Tibial artery (tissue), 4 donors: ENCODE measurements at regions not wholly inside any gene's neighbourhood (a gene's known extent, or its start where the extent isn't known, plus 50 kb on each side); places are given as distances from the start of the nearest gene placed in this dataset.

Experiments
- DNase-seq, 2 donors: peaks; one replicate each; pipeline ENCODE4 v3.0.0-alpha.2; 2019
- H3K27ac ChIP-seq, 2 donors: fragments of 200-600 bp; sonication (generic) in 1 of 2; 1 replicate in 1 of 2; 2 replicates in 1 of 2; pipeline ENCODE4 v1.5.1; 2018 to 2019; ENCODE audit warnings: mild to moderate bottlenecking in 1 of 2
- H3K27me3 ChIP-seq, 2 donors: fragments of 200-600 bp; sonication (generic) in 1 of 2; one replicate each; pipeline versions ENCODE4 v1.5.1 to v1.6.0; 2016 to 2019
- H3K36me3 ChIP-seq, 3 donors: fragments of 200-600 bp; sonication (generic) in 2 of 3; one replicate each; pipeline ENCODE4 v1.5.1; 2016 to 2019; ENCODE audit warnings: mild to moderate bottlenecking in 2 of 3
- H3K4me1 ChIP-seq, 4 donors: fragments of 200-600 bp; sonication (generic) in 2 of 4; 1 replicate in 3 of 4; 2 replicates in 1 of 4; pipeline ENCODE4 v1.5.1; 2016 to 2019
- H3K4me3 ChIP-seq, 2 donors: fragments of 200-600 bp; sonication (generic) in 1 of 2; 1 replicate in 1 of 2; 2 replicates in 1 of 2; pipeline ENCODE4 v1.5.1; 2018 to 2019; ENCODE audit warnings: mild to moderate bottlenecking in 2 of 2
- H3K9me3 ChIP-seq, 3 donors: fragments of 200-600 bp; sonication (generic) in 1 of 3; one replicate each; pipeline ENCODE4 v1.5.1; 2016 to 2019
- CTCF ChIP-seq, 2 experiments: fragments of 200-600 bp in 1 of 2; fragments of 450-650 bp in 1 of 2; IDR thresholded peaks; one replicate each; pipeline ENCODE4 v1.5.1; 2017 to 2019; ENCODE audit warnings: antibody characterized with exemption in 2 of 2, mild to moderate bottlenecking in 1 of 2, moderate library complexity in 1 of 2
- intact Hi-C: fragments of 100-400 bp; cut with DNase I; formaldehyde crosslinking; loops from one replicate; pipeline ENCODE4 v1.15.0; 2023; ENCODE audit warnings: low total_unique reads

- H3K36me3 ChIP-seq, result no peaks in the 10 kb centered on the region
- DNase-seq, result no peak
- TF ChIP-seq CTCF (IDR thresholded peaks at IDR 0.05), result no peak
- H3K4me1 ChIP-seq, result no peaks in the 10 kb centered on the region
- H3K9me3 ChIP-seq, result peaks cover 3 to 8% (median 6%) of the 10 kb centered on the region in 3 donors
- H3K27me3 ChIP-seq, result no peaks in the 10 kb centered on the region
- intact Hi-C loops, result no loop called here
- no peak overlapping the region for H3K27ac ChIP-seq
- no peak overlapping the region for H3K4me3 ChIP-seq
Observed at GRCh38 chr12:115519359-115519758, 758.1 kb downstream of the MED13L start.

- Histone ChIP-seq H3K27me3 (no peaks in the 10 kb centered on the region), H3K4me1 (no peaks in the 10 kb centered on the region), H3K9me3 (peaks cover 3 to 12% (median 11%) of the 10 kb centered on the region in 3 donors), H3K27ac (no peak overlapping the region), H3K36me3 (no peaks in the 10 kb centered on the region), H3K4me3 (no peak overlapping the region)
- no peak for DNase-seq
- TF ChIP-seq CTCF (IDR thresholded peaks at IDR 0.05), result no peak
- intact Hi-C loops, result no loop called here
Observed at GRCh38 chr12:115517913-115518312, 759.6 kb downstream of the MED13L start.

- H3K27ac ChIP-seq, result no peak overlapping the region
- no peak for DNase-seq
- peaks cover 0 to 16% (median 3%) of the 10 kb centered on the region in 3 donors for H3K9me3 ChIP-seq
- no peaks in the 10 kb centered on the region for H3K27me3 ChIP-seq
- TF ChIP-seq CTCF (IDR thresholded peaks at IDR 0.05), result no peak
- no peaks in the 10 kb centered on the region for H3K4me1 ChIP-seq
- no peaks in the 10 kb centered on the region for H3K36me3 ChIP-seq
- intact Hi-C loops, result no loop called here
- no peak overlapping the region for H3K4me3 ChIP-seq
Observed at GRCh38 chr12:115511986-115512711, 765.3 kb downstream of the MED13L start.

GRCh38 chr12:115511305-115511704 lies 766.2 kb downstream of the MED13L start:
- intact Hi-C loops, result no loop called here
- H3K4me1 ChIP-seq, result no peaks in the 10 kb centered on the region
- no peak for TF ChIP-seq CTCF (IDR thresholded peaks at IDR 0.05)
- H3K9me3 ChIP-seq, result peaks cover 0 to 13% (median 3%) of the 10 kb centered on the region in 3 donors
- H3K27ac ChIP-seq, result no peak overlapping the region
- H3K27me3 ChIP-seq, result no peaks in the 10 kb centered on the region
- no peak overlapping the region for H3K4me3 ChIP-seq
- no peak for DNase-seq
- H3K36me3 ChIP-seq, result no peaks in the 10 kb centered on the region

GRCh38 chr12:115508990-115509389 lies 768.5 kb downstream of the MED13L start:
- TF ChIP-seq CTCF (IDR thresholded peaks at IDR 0.05), result no peak
- Histone ChIP-seq H3K36me3 (no peaks in the 10 kb centered on the region), H3K27ac (no peak overlapping the region), H3K9me3 (peaks cover 0 to 13% (median 3%) of the 10 kb centered on the region in 3 donors), H3K4me1 (no peaks in the 10 kb centered on the region), H3K4me3 (no peak overlapping the region), H3K27me3 (no peaks in the 10 kb centered on the region)
- DNase-seq, result no peak
- intact Hi-C loops, result no loop called here
